Ishikawa (cell line): ENCODE measurements at regions not wholly inside any gene's neighbourhood (a gene's known extent, or its start where the extent isn't known, plus 50 kb on each side); places are given as distances from the start of the nearest gene placed in this dataset.

Experiments used
- CEBPB ChIP-seq: IDR thresholded peaks from 2 replicates; pipeline ENCODE4 v1.6.1; 2012
- CREB1 ChIP-seq: IDR thresholded peaks from 2 replicates; pipeline ENCODE4 v1.6.1; 2012; ENCODE audit warnings: low read depth
- EGR1 ChIP-seq: IDR thresholded peaks from 2 replicates; pipeline ENCODE4 v1.6.1; 2012
- EP300 ChIP-seq: IDR thresholded peaks from 2 replicates; pipeline ENCODE4 v1.6.1; 2012; ENCODE audit warnings: borderline replicate concordance
- FOXM1 ChIP-seq: IDR thresholded peaks from 2 replicates; pipeline ENCODE4 v1.6.1; 2012; ENCODE audit warnings: low read depth, borderline replicate concordance
- MAX ChIP-seq: IDR thresholded peaks from 2 replicates; pipeline ENCODE4 v1.6.1; 2012
- NFIC ChIP-seq: IDR thresholded peaks from 2 replicates; pipeline ENCODE4 v1.6.1; 2012
- RAD21 ChIP-seq: IDR thresholded peaks from 2 replicates; pipeline ENCODE4 v1.6.1; 2012; ENCODE audit warnings: low read depth
- REST ChIP-seq: IDR thresholded peaks from 2 replicates; pipeline ENCODE4 v1.6.1; 2012; ENCODE audit warnings: low read depth, mild to moderate bottlenecking
- TAF1 ChIP-seq: IDR thresholded peaks from 2 replicates; pipeline ENCODE4 v1.6.1; 2012; ENCODE audit warnings: low read depth, mild to moderate bottlenecking
- TCF12 ChIP-seq: IDR thresholded peaks from 2 replicates; pipeline ENCODE4 v1.6.1; 2012; ENCODE audit warnings: low read depth
- TEAD4 ChIP-seq: IDR thresholded peaks from 2 replicates; pipeline ENCODE4 v1.6.1; 2012
- YY1 ChIP-seq: IDR thresholded peaks from 2 replicates; pipeline ENCODE4 v1.6.1; 2012; ENCODE audit warnings: low read depth
- ZBTB7A ChIP-seq: IDR thresholded peaks from 2 replicates; pipeline ENCODE4 v1.6.1; 2012; ENCODE audit warnings: low read depth
- TF ChIP-seq, protein P1 (sequence below): IDR thresholded peaks from 2 replicates; pipeline ENCODE4 v1.6.1; 2012

DNA sequence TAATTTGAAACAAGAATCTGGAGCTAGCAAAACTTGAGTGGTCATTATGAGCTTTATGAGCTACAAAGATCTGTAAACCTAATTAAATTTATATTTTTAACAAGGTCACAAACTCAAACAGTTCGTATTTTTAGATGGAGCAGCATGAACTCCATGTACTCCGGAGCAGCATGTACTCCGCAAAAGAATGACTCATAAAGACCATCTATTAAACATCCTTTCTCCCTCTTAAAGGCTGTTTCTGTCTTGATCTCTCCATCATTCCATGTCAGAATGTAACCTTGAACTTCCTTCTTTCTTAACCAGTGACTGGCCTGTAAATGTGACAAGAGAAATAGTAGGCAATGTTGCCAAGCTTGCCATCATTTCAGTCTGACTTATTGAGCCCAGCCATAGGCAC, 696.9 kb downstream of the ZNF385D start:
- TF ChIP-seq YY1 (no peak), NFIC (no peak), TEAD4 (no peak)
- TF ChIP-seq, protein P1, sequence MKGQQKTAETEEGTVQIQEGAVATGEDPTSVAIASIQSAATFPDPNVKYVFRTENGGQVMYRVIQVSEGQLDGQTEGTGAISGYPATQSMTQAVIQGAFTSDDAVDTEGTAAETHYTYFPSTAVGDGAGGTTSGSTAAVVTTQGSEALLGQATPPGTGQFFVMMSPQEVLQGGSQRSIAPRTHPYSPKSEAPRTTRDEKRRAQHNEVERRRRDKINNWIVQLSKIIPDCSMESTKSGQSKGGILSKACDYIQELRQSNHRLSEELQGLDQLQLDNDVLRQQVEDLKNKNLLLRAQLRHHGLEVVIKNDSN, result no peak

- TF ChIP-seq TEAD4, result no peak
- no peak for TF ChIP-seq RAD21
- TF ChIP-seq, protein P1, result no peak
- no peak for TF ChIP-seq MAX
- TF ChIP-seq REST, result no peak
- no peak for TF ChIP-seq CEBPB
- TF ChIP-seq EGR1, result no peak
- no peak for TF ChIP-seq EP300
- no peak for TF ChIP-seq TCF12
- TF ChIP-seq NFIC, result no peak
- TF ChIP-seq CREB1, result no peak
- TF ChIP-seq TAF1, result no peak
- TF ChIP-seq FOXM1, result no peak
- no peak for TF ChIP-seq ZBTB7A
- no peak for TF ChIP-seq YY1
These were observed 701.5 kb downstream of the ZNF385D start for GRCh38 chr3:21049334-21050062.

GRCh38 chr3:21043139-21043538, 707.9 kb downstream of the ZNF385D start:
- TF ChIP-seq FOXM1, result no peak
- TF ChIP-seq YY1, result no peak
- TF ChIP-seq EGR1, result no peak
- no peak for TF ChIP-seq TAF1

- no peak for TF ChIP-seq TCF12
- no peak for TF ChIP-seq ZBTB7A
- no peak for TF ChIP-seq CREB1
- no peak for TF ChIP-seq NFIC
- TF ChIP-seq TEAD4, result no peak
- TF ChIP-seq, protein P1, result no peak
- TF ChIP-seq EP300, result no peak
- no peak for TF ChIP-seq CEBPB
These were observed 708.8 kb downstream of the ZNF385D start for GRCh38 chr3:21042184-21042583.

GRCh38 chr3:21041621-21042020, 709.4 kb downstream of the ZNF385D start:
- TF ChIP-seq, protein P1, result no peak
- no peak for TF ChIP-seq ZBTB7A
- no peak for TF ChIP-seq EGR1
- TF ChIP-seq EP300, result no peak

DNA sequence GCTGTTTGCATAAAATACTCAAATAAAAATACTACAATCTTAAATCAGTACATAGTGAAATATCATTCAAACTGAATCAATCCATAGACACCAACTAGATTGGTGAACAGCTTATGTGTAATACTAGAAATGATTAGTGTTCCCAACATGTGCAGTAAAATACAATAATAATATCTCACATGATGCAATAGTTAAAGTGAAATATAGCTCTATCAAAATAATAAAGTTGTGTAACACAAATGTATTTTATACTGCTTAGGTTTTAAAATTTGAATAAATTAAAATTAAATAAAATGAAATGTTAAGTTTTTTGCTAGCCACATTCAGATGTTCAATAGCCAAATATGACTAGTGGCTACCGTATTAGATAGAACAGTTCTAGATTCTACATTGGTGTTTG, 714.1 kb downstream of the ZNF385D start:
- TF ChIP-seq NFIC, result no peak
- no peak for TF ChIP-seq CEBPB
- TF ChIP-seq REST, result no peak
- TF ChIP-seq CREB1, result no peak
- no peak for TF ChIP-seq RAD21
- TF ChIP-seq, protein P1, result no peak
- TF ChIP-seq MAX, result no peak
- TF ChIP-seq ZBTB7A, result no peak
- TF ChIP-seq TAF1, result no peak
- TF ChIP-seq EGR1, result no peak
- TF ChIP-seq TCF12, result no peak
- TF ChIP-seq TEAD4, result no peak
- TF ChIP-seq YY1, result no peak
- no peak for TF ChIP-seq FOXM1
